H1 (cell line): ENCODE measurements at regions not wholly inside any gene's neighbourhood (a gene's known extent, or its start where the extent isn't known, plus 50 kb on each side); places are given as distances from the start of the nearest gene placed in this dataset.

Experiments
- HDAC2 ChIP-seq, 2 experiments: fragments of 300-600 bp in 1 of 2; sonication (generic) in 1 of 2; IDR thresholded peaks; 2 replicates each; pipeline ENCODE4 v1.6.1; 2011 to 2012; ENCODE audit warnings: low read depth in 2 of 2, low read length in 2 of 2, mild to moderate bottlenecking in 2 of 2, moderate library complexity in 2 of 2, borderline replicate concordance in 1 of 2, inconsistent platforms in 1 of 2
- RBBP5 ChIP-seq: IDR thresholded peaks from 2 replicates; pipeline ENCODE4 v1.7.1; 2012; ENCODE audit warnings: low read depth, mild to moderate bottlenecking, inconsistent platforms, low read length, moderate library complexity, borderline replicate concordance

GRCh38 chr1:200478945-200479558 is 69.2 kb upstream of the ZNF281 start (continued):
- TF ChIP-seq RBBP5 (no peak), HDAC2 (IDR thresholded peaks at IDR 0.05; ENCODE audit: borderline replicate concordance in 1 of 2, low read depth in 2 of 2, low read length in 2 of 2) (no peak)
